Caco-2 (cell line): ENCODE measurements at regions not wholly inside any gene's neighbourhood (a gene's known extent, or its start where the extent isn't known, plus 50 kb on each side); places are given as distances from the start of the nearest gene placed in this dataset.

Experiments
- BruUV-seq: library from RNA; stranded (reverse); fragments of 400-500 nt; replicated peaks from 2 replicates; lab custom pipeline; 2021; lab: Mats Ljungman, UMichigan
- CTCF ChIA-PET: fragments of 300-600 bp; sonication (Branson Sonifier 250); formaldehyde crosslinking; loops from one replicate; lab custom pipeline; 2022; ENCODE audit warnings: antibody characterized with exemption; lab: Charles Lee
- POLR2A ChIA-PET: fragments of 300-600 bp; sonication (Branson Sonifier 250); formaldehyde crosslinking; loops from one replicate; lab custom pipeline; 2022; ENCODE audit warnings: antibody characterized with exemption; lab: Charles Lee
- DNase-seq, 2 experiments: peaks; one replicate each; pipeline versions ENCODE4 v3.0.0 to v3.0.0-alpha.2; 2020 to 2022
- H3K27me3 ChIP-seq: replicated peaks from 2 replicates; pipeline ENCODE4 v1.6.0; 2011; ENCODE audit warnings: low read length; ENCODE audit not compliant: control insufficient read depth, insufficient read depth
- H3K36me3 ChIP-seq: 2 replicates; pipeline ENCODE4 v1.5.1; 2011; ENCODE audit warnings: low read length; ENCODE audit not compliant: control insufficient read depth, insufficient read depth
- H3K4me1 ChIP-seq: fragments of 250-450 bp; sonication (Bioruptor Pico); 2 replicates; pipeline ENCODE4 v1.5.1; 2020; ENCODE audit warnings: mild to moderate bottlenecking
- H3K4me3 ChIP-seq: 2 replicates; pipeline ENCODE4 v1.5.1; 2011; ENCODE audit warnings: low read depth, mild to moderate bottlenecking, control low read depth, low read length
- H3K9me3 ChIP-seq: fragments of 250-450 bp; sonication (Bioruptor Pico); 2 replicates; pipeline ENCODE4 v1.5.1; 2020; ENCODE audit warnings: mild to moderate bottlenecking, moderate library complexity
- H3K27ac Mint-ChIP-seq: one replicate; pipeline ENCODE4 v1.8.0; 2022; ENCODE audit warnings: mixed read lengths; ENCODE audit not compliant: unreplicated experiment
- H3K27me3 Mint-ChIP-seq: one replicate; pipeline ENCODE4 v1.8.0; 2022; ENCODE audit warnings: mixed read lengths; ENCODE audit not compliant: insufficient read depth, unreplicated experiment
- H3K36me3 Mint-ChIP-seq: one replicate; pipeline ENCODE4 v1.8.0; 2022; ENCODE audit warnings: mild to moderate bottlenecking, mixed read lengths; ENCODE audit not compliant: insufficient read depth, unreplicated experiment
- H3K4me1 Mint-ChIP-seq: one replicate; pipeline ENCODE4 v1.8.0; 2022; ENCODE audit warnings: low read depth, mixed read lengths; ENCODE audit not compliant: unreplicated experiment
- H3K4me3 Mint-ChIP-seq: one replicate; pipeline ENCODE4 v1.8.0; 2022; ENCODE audit warnings: mild to moderate bottlenecking, moderate library complexity, mixed read lengths; ENCODE audit not compliant: unreplicated experiment
- H3K9me3 Mint-ChIP-seq: one replicate; pipeline ENCODE4 v1.8.0; 2022; ENCODE audit warnings: mixed read lengths; ENCODE audit not compliant: unreplicated experiment
- CTCF ChIP-seq, 2 experiments: fragments of 200-600 bp in 1 of 2; IDR thresholded peaks; 1 replicate in 1 of 2; 2 replicates in 1 of 2; pipeline versions ENCODE4 v1.5.1 to v1.8.0; 2011 to 2022; ENCODE audit warnings: antibody characterized with exemption in 1 of 2, control low read depth in 1 of 2, inconsistent platforms in 1 of 2, low read depth in 1 of 2, low read length in 1 of 2, mild to moderate bottlenecking in 1 of 2, moderate library complexity in 1 of 2; ENCODE audit not compliant: insufficient read depth in 1 of 2, severe bottlenecking in 1 of 2, unreplicated experiment in 1 of 2
- intact Hi-C: fragments of 100-400 bp; cut with micrococcal nuclease; formaldehyde crosslinking; loops from one replicate; pipeline ENCODE4 v1.10.0; 2022; ENCODE audit not compliant: unreplicated experiment

DNA sequence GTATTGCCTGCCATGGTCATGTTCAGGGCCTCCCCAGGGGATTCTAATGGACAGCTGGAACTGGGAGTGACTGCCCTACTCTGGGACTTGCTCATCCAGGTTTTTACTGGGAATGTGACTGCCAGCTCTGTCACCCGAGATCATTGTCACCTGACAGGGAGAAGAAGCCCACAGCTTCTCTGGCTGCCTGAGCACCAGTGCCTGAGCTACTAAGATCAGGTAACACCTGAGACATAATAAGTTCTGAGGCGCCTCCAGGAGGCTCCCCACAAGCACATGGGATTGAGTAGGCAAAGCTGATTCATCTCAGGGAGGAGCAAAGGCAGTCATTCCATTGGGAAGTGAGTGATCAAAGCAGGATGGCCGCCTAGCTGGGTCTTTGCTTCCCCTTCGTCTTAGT, 84.2 kb upstream of the GALNT18 start:
- Histone ChIP-seq H3K27me3 (no peaks in the 10 kb centered on the region), H3K9me3 (no peaks in the 10 kb centered on the region), H3K4me3 (no peak overlapping the region), H3K36me3 (no peaks in the 10 kb centered on the region), H3K4me1 (no peaks in the 10 kb centered on the region)
- no peak for DNase-seq
- no peaks in the 10 kb centered on the region for H3K4me1 Mint-ChIP-seq
- ChIA-PET POLR2A (no interaction called here), CTCF (no interaction called here)
- no TSS peak for BruUV-seq
- intact Hi-C loops, result no loop called here
- no peaks in the 10 kb centered on the region for H3K9me3 Mint-ChIP-seq
- TF ChIP-seq CTCF (IDR thresholded peaks at IDR 0.05; ENCODE audit: insufficient read depth in 1 of 2, low read depth in 1 of 2, low read length in 1 of 2, severe bottlenecking in 1 of 2, unreplicated experiment in 1 of 2), result no peak
- H3K36me3 Mint-ChIP-seq, result no peaks in the 10 kb centered on the region
- no peak overlapping the region for H3K27ac Mint-ChIP-seq
- H3K27me3 Mint-ChIP-seq, result peaks cover 29% of the 10 kb centered on the region
- H3K4me3 Mint-ChIP-seq, result no peak overlapping the region

DNA sequence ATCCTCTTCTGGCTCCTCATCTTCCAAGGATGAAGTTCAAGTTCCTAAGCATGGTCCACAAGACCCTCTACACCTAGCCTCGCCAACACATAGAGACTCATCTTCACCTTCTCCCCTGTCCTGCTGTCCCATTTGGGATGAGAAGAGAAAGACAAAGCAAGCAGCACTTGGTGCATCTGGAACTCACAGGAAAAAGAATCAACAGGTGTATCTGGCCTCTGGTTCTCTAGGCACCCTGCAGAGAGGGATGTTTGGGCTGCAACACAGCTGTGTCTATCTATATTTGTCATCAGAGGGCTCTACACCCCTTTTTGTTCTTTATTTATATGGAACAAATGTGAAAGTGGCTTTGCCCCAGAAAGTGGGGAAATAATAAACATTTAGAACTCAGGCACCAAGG, 82.1 kb upstream of the GALNT18 start:
- no TSS peak for BruUV-seq
- DNase-seq, result no peak
- Mint-ChIP-seq H3K4me3 (no peak overlapping the region), H3K4me1 (no peaks in the 10 kb centered on the region), H3K9me3 (no peaks in the 10 kb centered on the region), H3K36me3 (no peaks in the 10 kb centered on the region), H3K27ac (no peak overlapping the region), H3K27me3 (peaks cover 29% of the 10 kb centered on the region)
- ChIA-PET CTCF (no interaction called here), POLR2A (no interaction called here)
- Histone ChIP-seq H3K36me3 (no peaks in the 10 kb centered on the region), H3K4me3 (no peak overlapping the region), H3K27me3 (no peaks in the 10 kb centered on the region), H3K4me1 (no peaks in the 10 kb centered on the region), H3K9me3 (no peaks in the 10 kb centered on the region)
- intact Hi-C loops, result no loop called here
- TF ChIP-seq CTCF (IDR thresholded peaks at IDR 0.05; ENCODE audit: insufficient read depth in 1 of 2, low read depth in 1 of 2, low read length in 1 of 2, severe bottlenecking in 1 of 2, unreplicated experiment in 1 of 2), result no peak

DNA sequence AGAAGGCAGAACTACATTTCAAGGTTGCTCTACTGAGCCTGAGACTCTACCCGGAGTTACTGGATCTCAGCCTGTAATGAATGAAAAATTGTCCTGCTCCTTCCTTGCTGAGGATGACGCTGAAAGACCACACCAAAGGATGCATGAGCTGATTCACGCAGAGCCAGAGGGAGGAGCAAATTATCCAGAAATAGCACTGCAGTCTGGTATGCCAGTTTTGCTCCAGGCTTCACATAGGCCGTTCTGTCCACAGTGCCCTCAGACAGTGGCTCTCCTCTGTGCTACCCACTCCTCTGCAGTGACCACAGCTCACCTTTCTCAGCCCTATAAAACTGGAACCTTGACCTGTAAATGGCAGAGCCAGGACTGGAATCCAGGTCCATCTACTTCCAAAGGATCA, 79.3 kb upstream of the GALNT18 start:
- intact Hi-C loops, result no loop called here
- no peak for DNase-seq
- H3K36me3 ChIP-seq, result no peaks in the 10 kb centered on the region
- TF ChIP-seq CTCF (IDR thresholded peaks at IDR 0.05; ENCODE audit: insufficient read depth in 1 of 2, low read depth in 1 of 2, low read length in 1 of 2, severe bottlenecking in 1 of 2, unreplicated experiment in 1 of 2), result no peak
- BruUV-seq, result no TSS peak
- H3K4me3 Mint-ChIP-seq, result no peak overlapping the region
- no peaks in the 10 kb centered on the region for H3K4me1 Mint-ChIP-seq
- H3K9me3 Mint-ChIP-seq, result no peaks in the 10 kb centered on the region
- no peaks in the 10 kb centered on the region for H3K36me3 Mint-ChIP-seq
- ChIA-PET POLR2A (no interaction called here), CTCF (no interaction called here)
- no peaks in the 10 kb centered on the region for H3K4me1 ChIP-seq
- no peak overlapping the region for H3K4me3 ChIP-seq
- no peak overlapping the region for H3K27ac Mint-ChIP-seq
- H3K27me3 Mint-ChIP-seq, result peaks cover 16% of the 10 kb centered on the region
- H3K9me3 ChIP-seq, result no peaks in the 10 kb centered on the region
- no peaks in the 10 kb centered on the region for H3K27me3 ChIP-seq
